ENCODE measurements at regions not wholly inside any gene's neighbourhood (a gene's known extent, or its start where the extent isn't known, plus 50 kb on each side); places are given as distances from the start of the nearest gene placed in this dataset.

GRCh38 chr21:38936240-38936639 lies 130.5 kb downstream of the ETS2 start:
- no peaks in the 10 kb centered on the region for H3K79me2 ChIP-seq (ENCODE audit: insufficient read depth, low read length)
- no CpG with 5 or more reads among the region's 4 CpGs for WGBS (ENCODE audit: extremely low coverage, insufficient read length, low lambda C conversion rate)
- peaks cover 0 to 6% (median 3%) of the 10 kb centered on the region in 3 experiments; a peak in 4 of 7 replicates for H3K36me3 Mint-ChIP-seq (ENCODE audit: insufficient read depth in 1 of 3, low read depth in 3 of 3)
- H3K27ac Mint-ChIP-seq: no peak overlapping the region
- peaks cover 7 to 13% of the 10 kb centered on the region in 2 experiments for H3K4me1 Mint-ChIP-seq
- no peak overlapping the region for H3K18ac ChIP-seq (ENCODE audit: insufficient read length, low read depth, low read length)
- H3K79me1 ChIP-seq (ENCODE audit: insufficient read depth, low read depth, low read length, poor library complexity, severe bottlenecking): no peaks in the 10 kb centered on the region
- no peak overlapping the region for H2BK15ac ChIP-seq (ENCODE audit: low read depth, low read length)
- no peak overlapping the region for H2BK20ac ChIP-seq (ENCODE audit: low read depth, low read length, poor library complexity, severe bottlenecking)
- H4K5ac ChIP-seq (ENCODE audit: insufficient read length, low read depth, low read length): no peak overlapping the region
- DNase-seq: no peak
- no peak overlapping the region for H2AFZ ChIP-seq (ENCODE audit: low read length)
- H4K20me1 ChIP-seq (ENCODE audit: control insufficient read depth, insufficient read depth, insufficient read length): no peaks in the 10 kb centered on the region
- H3K9ac ChIP-seq (ENCODE audit: extremely low read depth, insufficient read length, low read length): no peak overlapping the region
- H3K9me3 Mint-ChIP-seq: peaks cover 10 to 13% of the 10 kb centered on the region in 2 experiments; a peak in 4 of 5 replicates
- H3K23me2 ChIP-seq (ENCODE audit: insufficient read length, low read depth, low read length, poor library complexity, severe bottlenecking): no peaks in the 10 kb centered on the region
- no peak overlapping the region for H3K4me3 Mint-ChIP-seq
- H3K27me3 Mint-ChIP-seq (ENCODE audit: low read depth): no peaks in the 10 kb centered on the region; the same call in none of the 2 replicates
- no peak overlapping the region for H4K8ac ChIP-seq (replicated peaks; ENCODE audit: insufficient read length, low read depth, low read length)
- no peak overlapping the region for H3K27ac ChIP-seq (ENCODE audit: insufficient read length, low read depth, low read length)
- H4K91ac ChIP-seq (ENCODE audit: insufficient read length, low read depth, low read length): no peak overlapping the region
- no peak overlapping the region for H2BK120ac ChIP-seq (ENCODE audit: low read depth, low read length, poor library complexity, severe bottlenecking)
- TF ChIP-seq, protein P1, sequence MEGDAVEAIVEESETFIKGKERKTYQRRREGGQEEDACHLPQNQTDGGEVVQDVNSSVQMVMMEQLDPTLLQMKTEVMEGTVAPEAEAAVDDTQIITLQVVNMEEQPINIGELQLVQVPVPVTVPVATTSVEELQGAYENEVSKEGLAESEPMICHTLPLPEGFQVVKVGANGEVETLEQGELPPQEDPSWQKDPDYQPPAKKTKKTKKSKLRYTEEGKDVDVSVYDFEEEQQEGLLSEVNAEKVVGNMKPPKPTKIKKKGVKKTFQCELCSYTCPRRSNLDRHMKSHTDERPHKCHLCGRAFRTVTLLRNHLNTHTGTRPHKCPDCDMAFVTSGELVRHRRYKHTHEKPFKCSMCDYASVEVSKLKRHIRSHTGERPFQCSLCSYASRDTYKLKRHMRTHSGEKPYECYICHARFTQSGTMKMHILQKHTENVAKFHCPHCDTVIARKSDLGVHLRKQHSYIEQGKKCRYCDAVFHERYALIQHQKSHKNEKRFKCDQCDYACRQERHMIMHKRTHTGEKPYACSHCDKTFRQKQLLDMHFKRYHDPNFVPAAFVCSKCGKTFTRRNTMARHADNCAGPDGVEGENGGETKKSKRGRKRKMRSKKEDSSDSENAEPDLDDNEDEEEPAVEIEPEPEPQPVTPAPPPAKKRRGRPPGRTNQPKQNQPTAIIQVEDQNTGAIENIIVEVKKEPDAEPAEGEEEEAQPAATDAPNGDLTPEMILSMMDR (conservative IDR thresholded peaks at IDR 0.05): no peak
- H3K4me2 ChIP-seq (ENCODE audit: insufficient read depth, insufficient read length, low read length): no peak overlapping the region
- no peak overlapping the region for H2AK5ac ChIP-seq (ENCODE audit: insufficient read length, low read length)
- H3K4me1 ChIP-seq (ENCODE audit: insufficient read depth, low read length): no peaks in the 10 kb centered on the region
- no peaks in the 10 kb centered on the region for H3K27me3 ChIP-seq (ENCODE audit: insufficient read depth, low read length)
- H3K4ac ChIP-seq (ENCODE audit: low read depth, low read length): no peak overlapping the region
- no peak overlapping the region for H3T11ph ChIP-seq (ENCODE audit: low read length)
- no peak overlapping the region for H3K14ac ChIP-seq (ENCODE audit: insufficient read depth, low read length)
- no peaks in the 10 kb centered on the region for H3K9me3 ChIP-seq (ENCODE audit: control insufficient read depth, low read depth, low read length)
- no peak overlapping the region for H3K23ac ChIP-seq (ENCODE audit: insufficient read length, low read depth, low read length)
- no peak overlapping the region for H2BK5ac ChIP-seq (ENCODE audit: insufficient read length, low read length)
- H2BK12ac ChIP-seq (ENCODE audit: insufficient read length, low read depth, low read length): no peak overlapping the region
- no peak overlapping the region for H3K56ac ChIP-seq (ENCODE audit: insufficient read length, low read depth, low read length)
